ENCODE measurements at regions not wholly inside any gene's neighbourhood (a gene's known extent, or its start where the extent isn't known, plus 50 kb on each side); places are given as distances from the start of the nearest gene placed in this dataset.
"Not testable (repeated sequence)": the region's sequence is repeated elsewhere in the genome, so short reads cannot be mapped to it uniquely, and the experiment has no call there.

GRCh38 chr13:22960827-22961226, 220.0 kb upstream of the SGCG start:
- Mint-ChIP-seq H3K9me3 (no peaks in the 10 kb centered on the region), H3K36me3 (ENCODE audit: low read depth) (no peaks in the 10 kb centered on the region), H3K4me3 (no peak overlapping the region), H3K4me1 (no peaks in the 10 kb centered on the region), H3K27ac (ENCODE audit: unreplicated experiment) (no peak overlapping the region), H3K27me3 (ENCODE audit: low read depth) (no peaks in the 10 kb centered on the region)
- no peak for DNase-seq (ENCODE audit: low read depth, low spot score)
- TF ChIP-seq CTCF (conservative IDR thresholded peaks at IDR 0.05) = no peak

GRCh38 chr13:22961342-22961741, 219.4 kb upstream of the SGCG start:
- not testable (repeated sequence) for H3K27me3 Mint-ChIP-seq (ENCODE audit: low read depth); H3K9me3 Mint-ChIP-seq; H3K4me3 Mint-ChIP-seq; H3K4me1 Mint-ChIP-seq; DNase-seq (ENCODE audit: low read depth, low spot score); H3K36me3 Mint-ChIP-seq (ENCODE audit: low read depth)
- H3K27ac Mint-ChIP-seq (ENCODE audit: unreplicated experiment) = peak overlapping the region; percentile 43

- TF ChIP-seq CTCF (conservative IDR thresholded peaks at IDR 0.05) = no peak
- no peak for DNase-seq (ENCODE audit: low read depth, low spot score)
- Mint-ChIP-seq H3K36me3 (ENCODE audit: low read depth) (no peaks in the 10 kb centered on the region), H3K4me1 (no peaks in the 10 kb centered on the region), H3K4me3 (no peak overlapping the region), H3K27ac (ENCODE audit: unreplicated experiment) (peak overlapping the region; percentile 43), H3K9me3 (no peaks in the 10 kb centered on the region), H3K27me3 (ENCODE audit: low read depth) (no peaks in the 10 kb centered on the region)
These were observed 218.8 kb upstream of the SGCG start for GRCh38 chr13:22961835-22962537.

GRCh38 chr13:22963384-22964053, 217.3 kb upstream of the SGCG start:
- not testable (repeated sequence) for H3K27ac Mint-ChIP-seq (ENCODE audit: unreplicated experiment); H3K27me3 Mint-ChIP-seq (ENCODE audit: low read depth); H3K36me3 Mint-ChIP-seq (ENCODE audit: low read depth); DNase-seq (ENCODE audit: low read depth, low spot score); H3K4me3 Mint-ChIP-seq; H3K4me1 Mint-ChIP-seq; H3K9me3 Mint-ChIP-seq

- no peaks in the 10 kb centered on the region for H3K9me3 Mint-ChIP-seq
- H3K36me3 Mint-ChIP-seq (ENCODE audit: low read depth) = no peaks in the 10 kb centered on the region
- no peak for DNase-seq (ENCODE audit: low read depth, low spot score)
- no peaks in the 10 kb centered on the region for H3K27me3 Mint-ChIP-seq (ENCODE audit: low read depth)
- no peaks in the 10 kb centered on the region for H3K4me1 Mint-ChIP-seq
- TF ChIP-seq CTCF (conservative IDR thresholded peaks at IDR 0.05) = no peak
- H3K27ac Mint-ChIP-seq (ENCODE audit: unreplicated experiment) = no peak overlapping the region
- no peak overlapping the region for H3K4me3 Mint-ChIP-seq
These were observed 216.4 kb upstream of the SGCG start for GRCh38 chr13:22964245-22964966.

GRCh38 chr13:22965011-22965857, 215.5 kb upstream of the SGCG start:
- not testable (repeated sequence) for H3K36me3 Mint-ChIP-seq (ENCODE audit: low read depth); H3K9me3 Mint-ChIP-seq; H3K27ac Mint-ChIP-seq (ENCODE audit: unreplicated experiment); DNase-seq (ENCODE audit: low read depth, low spot score); H3K4me3 Mint-ChIP-seq; H3K27me3 Mint-ChIP-seq (ENCODE audit: low read depth); H3K4me1 Mint-ChIP-seq

- H3K4me1 Mint-ChIP-seq; H3K27me3 Mint-ChIP-seq (ENCODE audit: low read depth); H3K27ac Mint-ChIP-seq (ENCODE audit: unreplicated experiment); H3K36me3 Mint-ChIP-seq (ENCODE audit: low read depth); H3K9me3 Mint-ChIP-seq; H3K4me3 Mint-ChIP-seq; DNase-seq (ENCODE audit: low read depth, low spot score): not testable (repeated sequence)
These were observed 214.9 kb upstream of the SGCG start for GRCh38 chr13:22965858-22966239.

GRCh38 chr13:22966753-22967152, 214.0 kb upstream of the SGCG start:
- not testable (repeated sequence) for H3K4me3 Mint-ChIP-seq; H3K27me3 Mint-ChIP-seq (ENCODE audit: low read depth); DNase-seq (ENCODE audit: low read depth, low spot score); H3K4me1 Mint-ChIP-seq; H3K27ac Mint-ChIP-seq (ENCODE audit: unreplicated experiment); H3K9me3 Mint-ChIP-seq; H3K36me3 Mint-ChIP-seq (ENCODE audit: low read depth)
